IPS DF 19.7 (cell line): ENCODE measurements at regions not wholly inside any gene's neighbourhood (a gene's known extent, or its start where the extent isn't known, plus 50 kb on each side); places are given as distances from the start of the nearest gene placed in this dataset.

Source experiments
- DNase-seq: peaks from one replicate; pipeline ENCODE4 v3.0.0-alpha.2; 2013; ENCODE audit warnings: low read depth, low spot score

- no peak for DNase-seq
Observed at GRCh38 chr17:71118039-71118438, 948.7 kb downstream of the KCNJ2 start.

DNA sequence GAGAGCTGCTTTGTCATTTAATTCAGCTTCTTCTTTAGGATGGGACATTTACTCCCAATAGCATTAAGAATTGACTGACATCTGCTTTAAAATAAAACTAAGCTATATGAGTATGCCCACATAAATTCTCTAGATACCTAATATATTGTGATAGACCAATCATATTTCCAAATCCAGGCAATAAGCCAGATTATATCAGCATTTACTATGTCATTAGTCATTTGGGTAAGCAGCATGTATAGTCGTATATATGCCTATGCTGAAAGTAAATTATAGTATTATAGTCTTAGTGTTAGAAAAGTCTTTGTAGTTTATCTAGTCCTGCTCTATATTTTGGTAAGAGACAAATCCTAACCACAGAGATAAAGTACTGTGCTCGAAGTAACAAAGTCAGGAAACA is 958.1 kb downstream of the KCNJ2 start:
- no peak for DNase-seq

DNA sequence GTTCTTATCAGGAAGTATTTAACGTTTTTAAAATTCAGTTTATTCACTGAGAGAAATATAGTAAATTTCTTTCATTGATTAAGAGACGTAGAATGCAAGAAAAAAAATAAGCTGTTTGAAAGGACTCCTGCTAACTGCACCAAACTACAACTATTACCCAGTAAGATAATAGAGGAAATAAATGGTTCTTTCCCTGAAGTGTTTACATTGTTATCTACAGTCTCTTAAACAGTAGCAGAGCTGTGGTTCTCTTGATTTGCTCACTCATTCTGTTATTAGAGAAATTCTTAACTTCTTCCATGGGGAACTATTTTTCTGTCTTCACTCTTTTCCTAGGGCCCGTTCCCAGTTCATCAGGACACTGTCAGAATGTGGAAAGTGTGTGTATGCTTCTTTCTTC is 973.0 kb downstream of the KCNJ2 start:
- DNase-seq, result no peak

GRCh38 chr17:71145486-71145885 is 975.3 kb upstream of the SOX9 start:
- no peak for DNase-seq

DNA sequence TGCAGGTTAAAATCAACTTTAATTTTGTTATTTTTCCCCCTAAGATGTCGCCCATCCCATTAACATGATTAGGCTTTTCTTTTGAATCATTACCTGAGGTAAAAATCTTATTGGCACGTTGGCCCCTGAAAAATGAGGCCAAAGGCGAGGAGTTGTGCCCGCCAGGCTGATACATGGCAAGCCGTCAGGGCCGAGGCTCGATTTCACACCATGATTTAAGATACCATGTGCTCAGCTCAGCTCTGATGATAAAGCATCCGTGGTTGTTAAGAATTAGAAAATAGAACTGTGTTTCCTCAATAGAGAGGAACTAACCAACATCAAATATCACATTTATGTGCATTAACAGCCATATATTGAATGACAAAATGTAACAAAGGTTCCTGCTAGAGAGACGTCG is 972.9 kb upstream of the SOX9 start:
- DNase-seq, result no peak

- DNase-seq, result no peak
Observed at GRCh38 chr17:71149607-71150006, 971.2 kb upstream of the SOX9 start.

- no peak for DNase-seq
Observed at GRCh38 chr17:71157297-71157696, 963.5 kb upstream of the SOX9 start.

- no peak for DNase-seq
Observed at GRCh38 chr17:71158437-71158836, 962.4 kb upstream of the SOX9 start.

DNA sequence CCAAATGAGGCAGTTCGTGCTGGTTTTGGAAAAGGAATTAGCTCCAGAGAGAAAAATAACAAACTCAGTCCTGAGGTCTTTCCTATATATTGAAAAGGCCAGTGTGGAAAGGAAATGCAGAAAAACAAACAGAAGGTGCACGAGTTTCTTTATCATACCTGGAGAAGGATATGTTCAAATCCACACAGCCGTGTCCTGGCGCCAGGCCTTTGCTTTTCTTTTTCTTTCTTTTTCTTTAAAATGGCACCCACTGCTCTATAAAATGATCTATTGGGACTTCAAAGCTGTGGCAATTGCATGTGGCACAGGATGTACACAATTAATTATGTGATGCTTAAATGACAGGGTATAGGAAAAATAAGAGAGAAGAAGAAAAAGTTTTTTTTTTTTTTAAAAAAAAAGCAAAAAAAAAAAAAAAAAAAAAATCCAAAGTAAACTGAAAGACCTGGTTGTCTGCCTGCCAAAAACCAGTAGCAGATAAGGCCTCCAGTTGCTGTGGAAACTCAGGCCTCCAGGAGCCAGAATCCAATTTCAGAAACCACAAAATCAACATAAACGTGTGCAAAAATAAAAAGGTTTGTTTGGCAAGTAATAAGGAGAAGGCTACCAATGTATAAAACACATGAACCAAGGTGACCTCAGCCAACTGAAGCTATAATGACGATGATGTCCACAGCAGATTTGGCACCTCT is 957.6 kb upstream of the SOX9 start:
- DNase-seq, result no peak

DNA sequence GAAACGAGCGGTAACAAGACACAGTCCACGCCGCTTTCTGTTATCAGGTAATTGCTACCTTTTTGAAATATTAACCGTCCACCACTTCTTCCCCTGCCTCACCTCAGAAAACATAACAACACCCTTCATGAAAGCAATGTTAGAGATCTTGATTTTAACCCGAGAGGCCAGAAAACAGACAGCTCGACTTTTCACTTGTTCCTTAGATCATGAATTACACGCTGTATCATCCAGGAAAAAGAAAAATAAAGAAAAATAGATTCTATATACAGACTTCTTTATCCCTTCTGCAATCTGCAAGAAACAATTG is 957.1 kb upstream of the SOX9 start:
- DNase-seq, result no peak

DNA sequence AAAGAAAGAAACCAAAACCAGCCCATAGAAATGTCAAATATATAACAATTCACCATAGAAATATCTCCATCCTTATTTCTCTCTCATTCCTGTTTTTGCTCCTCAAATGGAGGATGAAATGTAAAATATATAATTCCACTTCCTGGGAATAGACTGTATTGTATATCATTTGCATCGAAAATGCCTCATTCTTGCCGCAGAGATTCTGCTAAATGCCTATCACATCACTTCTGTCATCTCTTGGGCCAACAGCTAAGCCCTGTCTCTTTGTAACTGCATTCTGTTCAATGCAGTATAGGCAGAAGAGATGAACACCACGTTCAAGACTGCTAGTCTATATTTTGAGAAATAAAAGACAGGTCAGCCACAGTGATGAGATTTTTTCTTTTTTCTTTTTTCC is 956.3 kb upstream of the SOX9 start:
- no peak for DNase-seq

DNA sequence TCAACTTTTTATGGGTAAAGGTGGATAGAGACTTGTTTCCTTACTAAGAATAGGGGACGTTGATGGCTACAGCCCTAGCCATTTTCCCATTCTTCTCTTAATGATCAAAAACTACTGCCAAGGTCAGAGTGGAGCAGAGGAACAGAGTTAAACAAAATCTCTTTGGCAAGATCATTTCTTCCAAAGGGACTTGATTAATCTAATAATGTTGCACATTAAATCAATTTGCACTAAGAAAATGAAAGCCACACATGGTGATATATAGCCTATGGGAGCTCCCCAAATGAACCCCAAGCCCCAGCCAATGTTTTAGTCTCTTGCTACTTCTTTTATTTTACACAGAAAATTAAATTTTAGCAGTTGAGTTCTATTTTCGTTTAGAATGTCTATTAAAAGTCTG is 954.5 kb upstream of the SOX9 start:
- DNase-seq, result no peak

- no peak for DNase-seq
Observed at GRCh38 chr17:71168053-71168741, 952.6 kb upstream of the SOX9 start.

DNA sequence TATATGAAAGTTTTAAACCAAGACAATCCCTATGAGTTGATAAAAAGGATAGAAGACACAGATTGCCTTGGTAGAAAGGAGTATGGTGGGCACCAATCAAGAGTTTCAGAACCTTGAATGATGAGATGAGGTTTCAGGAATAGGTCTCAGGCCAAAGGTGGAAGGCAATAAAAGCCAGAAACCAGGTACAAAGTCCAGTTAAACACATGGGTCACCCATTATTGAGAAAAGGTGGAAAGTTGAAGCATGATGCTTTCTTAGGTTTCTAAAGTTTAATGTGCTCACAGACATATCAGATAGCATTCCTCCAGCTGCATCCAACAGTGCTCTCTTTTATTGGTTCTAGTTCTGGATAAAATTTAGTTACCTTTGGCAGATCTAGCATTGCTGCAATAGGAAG is 950.8 kb upstream of the SOX9 start:
- no peak for DNase-seq

DNA sequence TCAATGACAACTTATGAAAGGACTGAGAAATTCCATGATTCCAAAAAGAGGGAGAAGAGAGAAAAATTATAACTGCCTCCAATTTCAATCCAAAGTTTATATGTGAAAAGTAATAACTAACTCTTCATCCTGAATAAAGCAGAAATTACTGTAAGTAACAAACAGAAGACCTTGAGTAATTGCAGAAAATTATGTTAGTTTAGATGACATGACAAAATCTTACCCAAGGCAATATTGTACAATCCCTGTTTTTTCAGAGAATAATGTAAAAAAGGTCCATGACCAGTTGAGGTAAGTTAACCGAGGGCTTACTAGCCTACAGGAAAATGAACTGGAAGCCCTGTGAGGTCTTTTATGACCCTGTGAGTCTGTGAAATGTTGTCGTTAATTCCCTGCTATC is 949.5 kb upstream of the SOX9 start:
- DNase-seq, result no peak

GRCh38 chr17:71173991-71174390 is 946.8 kb upstream of the SOX9 start:
- no peak for DNase-seq

GRCh38 chr17:71176331-71176730 is 944.5 kb upstream of the SOX9 start:
- no peak for DNase-seq

DNA sequence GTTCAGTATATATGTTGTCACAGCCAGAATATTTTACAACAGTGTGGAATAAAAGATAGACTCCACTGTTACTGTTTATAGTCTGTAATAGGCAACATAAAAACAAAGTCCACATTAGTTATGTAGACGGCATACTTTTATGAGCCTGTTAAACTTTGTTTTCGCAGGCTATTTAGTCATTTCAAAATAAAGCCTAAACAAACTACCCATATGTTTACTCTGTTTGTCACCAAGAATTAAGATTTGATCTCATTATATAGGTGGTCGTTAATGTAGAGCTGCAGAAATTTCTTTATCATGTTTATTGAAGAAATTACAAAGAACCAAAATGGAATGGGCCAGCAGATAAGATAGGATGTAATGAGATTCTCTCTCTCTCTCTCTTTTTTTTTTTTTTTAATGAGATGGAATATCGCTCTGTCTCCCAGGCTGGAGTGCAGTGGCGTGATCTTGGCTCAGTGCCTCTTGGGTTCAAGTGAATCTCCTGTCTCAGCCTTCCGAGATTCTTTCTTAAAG is 943.8 kb upstream of the SOX9 start:
- no peak for DNase-seq

DNA sequence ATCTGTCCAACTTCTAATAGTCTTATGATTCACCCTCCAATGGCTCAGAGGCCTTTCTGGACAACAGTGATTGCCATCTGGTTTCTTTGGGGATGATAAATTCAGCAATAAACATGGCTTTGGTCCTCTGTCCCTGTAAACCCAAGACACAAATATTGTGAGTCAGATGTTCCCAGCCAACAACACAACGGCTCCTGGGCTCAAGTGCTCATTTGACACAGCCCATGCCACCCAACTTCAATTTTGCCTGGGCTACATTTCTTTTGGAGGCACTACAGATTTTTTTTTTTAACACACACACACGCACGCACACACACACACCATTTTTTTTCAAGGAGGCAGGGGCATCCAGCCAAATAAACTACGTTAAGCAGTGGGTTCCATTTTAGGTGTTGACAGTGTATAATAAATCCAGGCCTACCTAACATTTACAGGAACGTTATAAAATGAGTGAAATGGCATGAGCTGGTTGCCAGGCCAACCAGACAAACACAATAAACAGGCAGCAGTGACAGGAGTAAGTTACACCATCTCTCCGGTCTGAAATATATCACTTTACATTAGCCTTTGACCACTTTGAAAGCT is 939.9 kb upstream of the SOX9 start:
- DNase-seq, result no peak

DNA sequence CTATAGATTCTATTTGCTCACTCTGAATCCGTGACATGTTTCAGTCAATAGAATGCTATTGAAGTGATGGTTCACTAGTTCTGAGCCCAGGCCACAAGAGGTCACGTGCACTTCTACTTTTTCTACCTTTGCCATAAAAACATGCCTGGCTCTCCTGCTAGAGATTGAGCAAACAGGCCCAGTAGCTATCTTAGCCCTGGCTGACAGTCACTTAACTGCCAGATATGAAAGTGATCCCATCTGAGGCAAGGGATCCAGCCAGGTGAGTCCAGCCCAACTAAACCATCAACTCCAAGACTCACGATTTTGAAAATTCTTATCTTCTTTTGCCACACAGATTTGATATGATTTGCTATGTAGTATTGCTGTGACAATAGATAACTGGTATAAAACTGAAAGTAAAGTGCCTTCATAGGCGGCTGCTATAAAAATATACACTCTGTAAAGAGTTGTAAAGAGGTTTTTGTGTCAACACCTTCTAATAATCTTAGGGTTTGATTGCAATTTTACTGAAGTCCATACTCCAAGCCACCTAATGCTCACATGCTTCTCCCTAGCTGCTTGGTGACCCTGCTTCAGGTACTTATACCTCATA is 937.7 kb upstream of the SOX9 start:
- DNase-seq, result no peak

- DNase-seq, result no peak
Observed at GRCh38 chr17:71184716-71185115, 936.1 kb upstream of the SOX9 start.

GRCh38 chr17:71187145-71187878 is 933.5 kb upstream of the SOX9 start:
- DNase-seq, result no peak
